Stimulated activated CD4-positive, alpha-beta T cell treated with anti-CD3 and anti-CD28 coated beads, Interleukin-15, amount 100 ng/mL, for 1 hour (primary cell): ENCODE measurements at regions not wholly inside any gene's neighbourhood (a gene's known extent, or its start where the extent isn't known, plus 50 kb on each side); places are given as distances from the start of the nearest gene placed in this dataset.
"Not testable (repeated sequence)": the region's sequence is repeated elsewhere in the genome, so short reads cannot be mapped to it uniquely, and the experiment has no call there.

Experiments used
- DNase-seq, 2 donors: peaks; one replicate each; pipeline ENCODE4 v3.0.0-alpha.2; 2020; ENCODE audit warnings: low read depth in 1 of 2, low spot score in 1 of 2

DNA sequence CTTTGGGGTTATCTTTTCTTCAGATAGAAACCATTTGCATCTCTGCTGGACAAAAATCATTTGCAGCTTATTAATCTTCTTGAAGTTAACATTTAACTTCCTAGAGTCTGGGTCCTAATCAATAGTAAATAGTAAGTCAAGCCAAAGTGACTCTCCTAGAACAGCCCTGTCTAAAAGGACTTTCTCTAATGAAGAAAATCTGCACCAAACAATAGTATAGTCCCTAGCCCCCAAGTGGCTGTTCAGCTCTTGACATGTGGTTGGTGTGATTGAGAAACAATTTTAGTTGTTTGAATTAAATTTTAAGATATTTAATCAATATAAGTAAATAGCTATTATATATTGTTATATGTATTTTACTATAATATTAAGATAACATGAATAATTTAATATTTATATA lies 64.6 kb upstream of the SHB start:
- DNase-seq = no peak

DNA sequence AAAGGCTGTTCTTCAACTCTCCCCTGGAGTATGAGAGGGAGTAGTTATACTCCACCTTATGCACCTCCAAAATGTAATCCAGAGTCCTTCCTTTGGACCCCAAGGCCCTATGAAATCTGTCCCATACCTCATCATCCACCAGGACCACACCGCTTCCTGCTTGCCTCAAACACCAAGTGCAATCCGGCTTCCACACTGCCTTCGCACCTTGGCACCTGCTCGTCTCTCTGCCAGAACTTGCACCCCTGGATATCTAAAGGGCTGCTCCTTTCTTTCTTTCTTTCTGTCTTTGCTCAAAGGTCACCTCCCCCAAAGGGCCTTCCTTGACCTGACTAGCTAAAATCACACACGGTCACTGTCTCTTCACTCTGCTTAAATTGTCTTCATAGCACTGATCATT lies 63.9 kb upstream of the SHB start:
- no peak for DNase-seq

DNA sequence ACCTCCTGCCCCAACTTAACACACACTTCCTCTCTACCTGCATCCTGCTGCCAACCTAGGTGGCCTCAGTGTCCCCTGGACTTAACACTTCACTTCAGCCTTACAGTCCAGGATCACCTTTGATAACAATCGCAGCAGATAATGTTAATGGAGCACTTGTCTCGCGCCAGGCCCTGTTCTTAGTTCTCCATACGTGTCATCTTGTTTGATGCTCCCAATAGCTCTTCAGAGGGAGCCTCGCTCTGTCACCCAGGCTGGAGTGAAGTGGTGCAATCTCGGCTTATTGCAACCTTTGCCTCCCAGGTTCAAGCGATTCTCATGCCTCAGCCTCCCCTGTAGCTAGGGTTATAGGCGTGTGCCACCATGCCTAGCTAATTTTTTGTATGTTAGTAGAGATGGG lies 62.7 kb upstream of the SHB start:
- no peak for DNase-seq

DNA sequence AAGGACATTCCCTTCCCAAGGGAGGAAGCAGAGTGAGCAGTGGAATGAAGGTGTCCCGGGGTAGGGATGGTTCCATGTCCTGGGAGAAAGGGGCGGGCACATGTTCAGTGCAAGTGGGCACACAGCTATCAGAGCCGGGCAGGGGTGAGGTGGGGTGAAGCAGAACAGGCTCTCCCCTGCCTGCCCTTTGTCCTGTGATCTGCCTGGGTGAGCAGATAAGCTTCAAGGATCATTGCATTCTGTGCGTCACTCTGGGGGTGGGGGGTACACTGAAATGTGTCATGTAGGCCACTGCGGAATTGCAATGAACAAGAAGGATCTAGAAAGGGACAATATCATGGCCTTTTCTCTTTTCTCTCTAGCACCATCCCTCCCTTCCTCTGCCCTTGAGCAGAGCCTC lies 61.7 kb upstream of the SHB start:
- DNase-seq = no peak

DNA sequence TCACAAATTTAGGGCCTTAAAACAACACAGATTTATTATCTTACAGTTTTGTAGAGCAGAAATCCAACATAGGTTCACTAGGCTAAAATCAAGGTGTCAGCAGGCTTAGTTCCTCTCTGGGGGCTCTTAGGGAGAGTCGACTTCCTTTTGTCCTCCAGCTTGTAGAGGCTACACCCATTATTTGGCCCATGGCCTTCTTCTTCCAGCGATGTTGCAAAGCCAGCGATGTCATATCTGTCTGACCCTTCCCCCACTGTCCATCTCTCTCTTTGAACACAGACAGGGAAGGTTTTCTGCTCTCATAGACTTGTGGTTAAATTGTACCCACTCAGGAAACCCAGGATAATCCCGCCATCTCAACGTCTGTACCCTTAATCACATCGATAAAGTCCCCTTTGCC lies 60.3 kb upstream of the SHB start:
- no peak for DNase-seq

DNA sequence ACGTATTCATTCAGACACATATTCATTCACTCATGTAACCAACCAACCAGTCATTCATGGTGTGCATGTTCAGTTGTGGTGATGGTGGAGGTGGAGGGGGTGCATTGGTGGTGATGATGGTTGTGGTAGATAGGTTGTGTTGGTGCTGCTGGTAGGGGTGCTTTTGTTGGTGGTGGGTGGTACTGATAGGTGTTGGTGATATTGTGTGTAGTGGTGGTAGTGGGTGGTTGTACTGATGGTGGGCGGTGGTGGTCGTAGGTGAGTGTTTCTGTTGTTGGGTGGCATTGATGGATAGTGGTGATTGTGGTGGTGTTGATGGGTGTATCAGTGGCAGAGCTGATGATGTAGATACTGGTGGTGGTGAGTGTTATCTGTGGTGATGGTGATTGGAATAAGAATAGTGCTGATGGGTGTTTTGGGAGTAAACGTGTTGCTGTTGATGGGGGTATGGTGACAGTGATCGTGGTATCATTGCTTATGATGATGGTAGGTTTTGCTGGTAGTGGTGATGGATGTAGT lies 59.8 kb upstream of the SHB start:
- DNase-seq = no peak

DNA sequence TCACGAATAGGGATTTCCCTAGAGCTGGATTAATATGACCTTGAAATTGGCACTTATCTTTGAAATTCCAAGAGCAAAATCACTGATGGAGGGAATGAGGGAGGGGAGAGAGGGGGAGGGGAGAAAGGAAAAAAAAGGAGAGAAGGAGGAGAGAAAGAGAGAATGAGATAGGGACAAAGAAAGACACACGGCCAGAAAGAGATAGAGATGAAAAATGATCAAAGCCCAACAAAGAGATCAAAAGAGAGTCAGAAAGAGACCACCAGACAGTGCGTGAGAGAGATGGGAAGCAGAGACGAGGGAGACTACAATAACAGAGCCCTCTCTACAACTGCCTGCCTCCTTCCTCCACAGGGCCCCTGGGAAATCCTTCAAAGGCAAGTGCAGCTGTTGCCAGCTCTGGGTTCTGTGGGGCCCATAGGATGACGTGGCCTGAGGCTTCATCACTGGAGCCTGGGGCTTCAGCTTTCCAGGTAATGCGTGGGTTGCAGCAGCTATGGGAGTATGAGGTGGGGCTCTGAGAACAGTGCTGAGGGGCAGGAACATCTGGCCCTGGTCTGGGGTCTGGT lies 58.3 kb upstream of the SHB start:
- DNase-seq = no peak

DNA sequence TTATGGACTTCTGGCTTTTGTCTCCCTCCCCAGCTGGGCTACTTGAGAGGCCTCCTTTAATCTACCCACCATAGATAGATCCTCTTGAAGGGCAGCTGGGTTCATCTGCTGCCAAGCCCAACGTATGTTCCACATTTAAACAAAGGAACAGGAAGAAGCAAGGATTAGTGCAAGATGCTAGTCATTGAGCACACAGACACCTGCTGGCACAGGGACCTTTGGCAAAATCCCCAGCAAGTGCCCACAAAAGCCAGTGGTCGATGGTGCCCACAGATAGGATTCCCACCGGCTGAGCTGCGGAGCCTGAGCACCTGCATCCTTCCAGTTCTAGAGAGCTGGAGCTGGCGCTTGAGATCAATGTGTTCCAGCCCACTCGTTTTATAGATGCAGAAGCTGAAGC lies 57.7 kb upstream of the SHB start:
- DNase-seq = no peak

DNA sequence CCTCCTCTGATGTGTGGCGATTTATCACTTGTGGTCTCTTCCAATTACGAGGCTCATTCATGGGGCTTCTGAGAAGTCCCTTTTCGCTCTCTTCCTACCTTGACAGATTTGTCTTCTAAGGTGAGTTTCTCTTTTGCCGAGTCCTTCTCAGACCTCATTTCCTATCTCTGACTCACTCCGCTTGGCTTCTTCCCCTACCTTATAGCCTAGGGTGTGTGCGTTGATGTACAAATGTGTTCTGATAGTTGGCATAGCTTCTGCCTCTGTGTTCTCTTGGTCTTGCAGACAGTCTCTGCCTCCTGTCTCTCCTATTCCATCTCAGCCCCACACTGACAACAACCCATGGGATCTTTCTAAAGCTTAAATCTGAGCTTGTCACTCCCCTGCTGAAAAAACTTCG lies 56.9 kb upstream of the SHB start:
- no peak for DNase-seq

DNA sequence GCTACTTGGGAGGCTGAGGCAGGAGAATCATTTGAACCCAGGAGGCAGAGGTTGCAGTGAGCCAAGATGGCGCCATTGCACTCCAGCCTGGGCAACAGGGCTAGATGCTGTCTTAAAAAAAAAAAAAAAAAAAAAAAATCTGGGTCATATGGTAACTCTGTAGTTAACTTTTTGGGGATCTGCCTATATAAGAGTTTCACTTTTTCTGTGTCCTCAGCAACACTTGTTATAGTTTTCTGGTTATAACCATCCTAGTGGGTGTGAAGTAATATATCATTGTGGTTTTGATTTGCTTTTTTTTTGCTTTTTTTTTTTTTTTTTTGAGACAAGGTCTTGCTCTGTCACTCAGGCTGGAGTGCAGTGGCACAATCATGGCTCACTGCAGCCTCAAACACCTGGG lies 54.3 kb upstream of the SHB start:
- DNase-seq = not testable (repeated sequence)

DNA sequence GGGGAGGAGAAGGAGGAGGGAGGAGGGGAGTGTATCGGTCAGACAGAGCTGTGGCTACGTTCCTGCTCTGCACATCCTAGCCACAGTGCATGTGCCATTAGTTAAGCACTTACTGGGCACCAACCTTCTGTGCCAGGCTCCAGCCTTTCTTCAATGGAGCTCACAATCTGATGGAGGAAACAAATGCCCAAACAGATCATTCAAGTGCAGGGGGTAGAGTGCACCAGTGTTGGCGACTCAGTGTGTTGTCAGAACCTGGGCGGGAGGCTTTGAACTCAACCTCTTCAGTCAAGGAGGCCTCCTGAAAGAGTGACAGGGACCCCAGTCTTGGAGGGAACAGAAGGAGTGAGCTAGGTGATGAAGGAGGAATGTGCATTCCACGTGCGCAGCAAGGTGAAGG lies 51.9 kb upstream of the SHB start:
- DNase-seq = no peak

DNA sequence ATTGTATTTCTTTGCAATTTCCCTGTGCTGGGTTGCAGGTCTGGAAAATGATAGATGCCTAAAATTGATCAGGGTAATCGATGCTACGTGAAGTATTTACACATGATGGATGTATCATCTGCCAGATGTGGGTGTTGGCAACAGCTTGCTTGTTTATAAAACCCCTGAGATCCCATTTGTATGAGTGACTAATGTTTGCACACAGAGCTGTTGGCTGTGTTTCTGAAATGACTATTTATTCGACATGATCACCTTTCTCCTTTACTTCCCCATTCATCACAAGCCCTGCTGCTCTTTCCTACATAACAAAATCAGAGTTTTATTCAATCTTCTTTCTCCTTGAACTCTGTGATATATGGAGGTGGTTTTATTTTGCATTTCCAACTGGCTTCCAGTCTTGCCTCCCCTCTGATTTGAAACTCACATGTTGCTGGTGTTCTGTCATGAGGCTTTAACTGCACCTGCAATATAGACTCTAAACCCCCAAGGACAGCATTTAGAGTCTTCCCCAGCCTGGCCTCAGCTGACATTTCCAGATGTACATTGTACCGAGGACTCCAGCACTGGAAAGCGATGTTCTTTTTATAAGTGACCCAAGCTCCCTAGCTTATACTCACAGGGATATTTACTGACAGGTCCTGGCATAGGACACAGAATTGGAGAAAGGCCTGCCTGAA lies 50.7 kb upstream of the SHB start:
- DNase-seq = no peak

DNA sequence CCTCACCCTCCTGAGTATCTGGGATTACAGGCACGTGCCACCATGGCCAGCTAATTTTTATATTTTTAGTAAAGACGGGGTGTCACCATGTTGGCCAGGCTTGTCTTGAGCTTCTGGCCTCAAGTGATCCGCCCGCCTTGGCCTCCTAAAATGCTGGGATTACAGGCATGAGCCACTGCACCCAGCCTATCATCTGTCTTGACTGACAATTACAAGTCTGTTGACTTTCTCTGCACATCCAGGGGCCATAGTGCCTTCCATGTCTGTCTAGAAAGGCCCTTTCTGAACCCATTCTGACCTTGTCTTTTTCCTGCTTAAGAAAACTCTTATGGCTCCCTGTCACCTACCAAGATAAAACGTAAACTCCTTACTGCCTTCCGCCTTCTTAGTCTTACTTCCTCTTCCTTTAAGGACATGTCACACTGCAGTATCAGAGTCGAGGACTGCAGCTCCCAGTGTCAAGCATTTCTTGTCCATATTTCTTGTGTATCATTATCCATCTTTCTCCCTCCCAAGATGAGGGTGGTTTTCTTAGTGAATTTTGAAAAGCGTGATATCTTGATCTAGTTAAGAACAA lies 49.9 kb upstream of the SHB start:
- DNase-seq = no peak
